ENCODE measurements at regions not wholly inside any gene's neighbourhood (a gene's known extent, or its start where the extent isn't known, plus 50 kb on each side); places are given as distances from the start of the nearest gene placed in this dataset.

DNA sequence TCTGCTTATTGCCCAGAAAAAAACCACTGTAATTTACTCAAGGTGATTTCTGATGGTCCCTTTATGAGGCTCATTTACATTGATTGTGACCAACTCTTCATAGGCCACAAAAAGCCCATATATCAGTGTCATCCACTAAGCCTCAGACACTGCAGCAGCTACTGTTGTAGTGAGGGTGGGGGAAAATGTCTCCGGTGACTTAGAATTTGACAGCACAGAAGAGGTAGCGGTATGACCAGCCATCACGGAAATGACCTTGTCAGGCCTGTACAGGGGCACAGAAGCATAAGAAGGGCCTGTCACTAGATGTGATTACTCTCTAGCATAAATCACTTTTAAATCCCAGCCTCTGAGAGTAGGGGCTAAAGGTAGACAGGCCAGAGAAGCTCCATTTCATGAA, 190.3 kb downstream of the PAX3 start:
- no peaks in the 10 kb centered on the region for H3K9me3 ChIP-seq
- no peaks in the 10 kb centered on the region for H3K27me3 ChIP-seq
- H3K36me3 ChIP-seq = no peaks in the 10 kb centered on the region
- intact Hi-C loops (cut with DNase I) = no loop called here
- DNase-seq = no peak
- no peak overlapping the region for H3K27ac ChIP-seq
- 66 to 67% methylated on average over 3 of the region's 3 CpGs for WGBS, 2 donors
- H3K4me3 ChIP-seq = no peak overlapping the region
- TF ChIP-seq POLR2A (IDR thresholded peaks at IDR 0.05) = no peak
- TF ChIP-seq, protein P1, sequence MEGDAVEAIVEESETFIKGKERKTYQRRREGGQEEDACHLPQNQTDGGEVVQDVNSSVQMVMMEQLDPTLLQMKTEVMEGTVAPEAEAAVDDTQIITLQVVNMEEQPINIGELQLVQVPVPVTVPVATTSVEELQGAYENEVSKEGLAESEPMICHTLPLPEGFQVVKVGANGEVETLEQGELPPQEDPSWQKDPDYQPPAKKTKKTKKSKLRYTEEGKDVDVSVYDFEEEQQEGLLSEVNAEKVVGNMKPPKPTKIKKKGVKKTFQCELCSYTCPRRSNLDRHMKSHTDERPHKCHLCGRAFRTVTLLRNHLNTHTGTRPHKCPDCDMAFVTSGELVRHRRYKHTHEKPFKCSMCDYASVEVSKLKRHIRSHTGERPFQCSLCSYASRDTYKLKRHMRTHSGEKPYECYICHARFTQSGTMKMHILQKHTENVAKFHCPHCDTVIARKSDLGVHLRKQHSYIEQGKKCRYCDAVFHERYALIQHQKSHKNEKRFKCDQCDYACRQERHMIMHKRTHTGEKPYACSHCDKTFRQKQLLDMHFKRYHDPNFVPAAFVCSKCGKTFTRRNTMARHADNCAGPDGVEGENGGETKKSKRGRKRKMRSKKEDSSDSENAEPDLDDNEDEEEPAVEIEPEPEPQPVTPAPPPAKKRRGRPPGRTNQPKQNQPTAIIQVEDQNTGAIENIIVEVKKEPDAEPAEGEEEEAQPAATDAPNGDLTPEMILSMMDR (IDR thresholded peaks at IDR 0.05) = no peak
- no peaks in the 10 kb centered on the region for H3K4me1 ChIP-seq

DNA sequence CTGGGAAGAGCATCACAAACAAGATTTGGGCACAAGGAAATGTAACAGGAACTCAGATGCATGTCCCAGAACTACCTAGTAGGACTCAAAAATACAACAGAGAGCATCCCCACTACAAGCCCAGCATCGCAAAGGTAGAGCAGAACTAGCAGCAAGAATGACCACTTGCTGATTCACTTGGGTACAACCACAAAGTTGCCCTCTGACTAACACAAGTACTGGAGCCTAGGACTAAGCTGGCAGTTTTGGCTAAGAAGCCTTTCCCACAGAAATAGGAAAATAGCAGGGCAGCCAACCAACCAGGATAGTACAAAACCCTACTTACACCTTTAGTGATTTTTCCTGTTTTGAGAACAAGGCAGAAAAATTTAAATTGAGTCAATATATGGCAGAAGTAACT, 193.8 kb downstream of the PAX3 start:
- Histone ChIP-seq H3K27me3 (no peaks in the 10 kb centered on the region), H3K36me3 (no peaks in the 10 kb centered on the region), H3K4me1 (no peaks in the 10 kb centered on the region), H3K27ac (no peak overlapping the region), H3K9me3 (no peaks in the 10 kb centered on the region), H3K4me3 (no peak overlapping the region)
- WGBS, 2 donors = 67 to 80% methylated on average over 1 of the region's 1 CpG
- no peak for TF ChIP-seq POLR2A (IDR thresholded peaks at IDR 0.05)
- TF ChIP-seq, protein P1 (IDR thresholded peaks at IDR 0.05) = no peak
- intact Hi-C loops (cut with DNase I) = no loop called here
- DNase-seq = no peak

DNA sequence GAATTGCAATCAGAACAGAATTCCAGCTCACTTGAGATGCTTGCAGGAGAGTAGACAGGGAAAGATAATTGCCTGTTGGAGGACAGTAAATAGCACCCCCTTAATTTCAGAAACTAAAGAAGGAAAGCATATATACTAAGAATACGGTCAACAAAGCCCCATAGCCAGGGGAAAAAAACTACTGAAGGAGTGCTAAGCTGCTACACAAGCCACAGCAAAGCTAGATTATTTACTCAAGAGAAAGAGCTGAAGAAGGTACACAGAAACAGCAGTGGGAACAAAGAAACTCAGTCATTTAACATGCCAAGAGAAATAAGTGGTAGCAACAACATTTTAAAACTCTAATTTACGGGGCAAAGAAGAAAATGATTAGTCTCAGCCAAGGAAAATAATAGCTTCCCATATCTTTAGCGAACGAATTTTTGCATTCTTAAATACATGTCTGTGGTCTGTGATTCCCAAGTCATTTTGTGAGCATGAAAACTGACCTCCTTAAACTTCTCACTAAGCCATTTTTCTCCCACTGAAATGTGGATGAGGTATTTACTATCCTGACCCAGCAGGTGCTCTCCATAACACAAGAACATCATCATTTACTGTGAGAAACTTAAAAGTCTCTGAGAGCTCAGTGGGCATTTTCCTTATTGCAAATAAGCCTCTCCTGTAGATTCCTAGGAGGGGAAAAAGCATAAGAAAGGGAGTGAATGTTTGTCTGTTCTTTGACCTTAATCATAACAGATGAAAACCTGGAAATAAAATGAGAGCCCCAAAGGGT, 196.0 kb downstream of the PAX3 start:
- Histone ChIP-seq H3K27ac (no peak overlapping the region), H3K9me3 (no peaks in the 10 kb centered on the region), H3K4me3 (no peak overlapping the region), H3K27me3 (peaks cover 0 to 3% (median 0%) of the 10 kb centered on the region in 4 donors), H3K36me3 (no peaks in the 10 kb centered on the region), H3K4me1 (no peaks in the 10 kb centered on the region)
- DNase-seq = no peak
- WGBS, 2 donors = 17 to 28% methylated on average over 4 of the region's 4 CpGs
- no peak for TF ChIP-seq POLR2A (IDR thresholded peaks at IDR 0.05)
- TF ChIP-seq, protein P1 (IDR thresholded peaks at IDR 0.05) = no peak
- intact Hi-C loops (cut with DNase I) = no loop called here

DNA sequence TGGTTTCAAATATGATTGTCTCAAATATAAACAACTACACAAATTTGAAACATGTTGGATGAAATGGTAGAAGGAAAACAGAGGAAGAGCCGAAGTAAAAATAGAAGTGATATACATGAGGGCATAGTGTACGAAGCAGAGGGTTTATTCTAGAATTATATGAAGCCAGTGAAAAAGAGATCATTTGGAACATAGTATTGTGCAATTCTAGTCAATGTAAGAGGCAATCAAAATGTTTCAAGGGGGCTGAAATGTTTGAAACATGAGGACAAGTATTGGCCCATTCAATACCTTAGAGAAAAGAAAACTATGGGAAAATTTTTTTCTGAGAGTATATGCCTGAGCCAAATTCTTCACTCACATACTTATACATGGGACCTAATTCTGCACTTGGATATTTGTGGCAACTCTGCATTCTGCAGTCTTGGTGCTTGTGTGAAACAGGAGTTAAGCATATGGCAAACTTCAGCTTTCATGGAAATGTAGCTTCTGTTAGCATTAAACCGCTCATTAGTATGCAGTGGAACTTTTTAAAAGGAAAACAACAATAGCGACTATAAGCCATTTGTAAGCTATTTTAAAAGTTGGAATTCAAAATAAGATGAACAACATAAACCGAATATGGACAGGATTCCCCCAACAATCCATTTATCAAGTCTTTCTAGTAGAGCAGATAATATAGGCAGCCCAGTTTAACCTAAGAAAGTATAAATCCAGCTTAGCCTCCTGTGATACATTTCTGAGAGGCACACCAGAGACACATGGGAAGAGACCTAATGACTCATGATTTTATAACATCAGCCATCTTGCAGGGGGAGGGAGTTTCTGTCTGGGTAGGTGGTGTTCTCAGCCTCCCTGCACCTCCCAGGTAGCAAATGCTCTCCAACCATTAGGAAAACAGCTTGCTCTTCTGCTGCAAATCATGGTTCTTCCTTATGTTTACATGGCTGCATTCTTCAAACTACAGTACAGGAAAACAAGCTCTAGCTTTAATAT, 197.8 kb downstream of the PAX3 start:
- Histone ChIP-seq H3K36me3 (no peaks in the 10 kb centered on the region), H3K27me3 (peaks cover 0 to 3% (median 0%) of the 10 kb centered on the region in 4 donors), H3K4me3 (no peak overlapping the region), H3K27ac (no peak overlapping the region), H3K9me3 (no peaks in the 10 kb centered on the region), H3K4me1 (no peaks in the 10 kb centered on the region)
- 56 to 64% methylated on average over 5 of the region's 5 CpGs for WGBS, 2 donors
- TF ChIP-seq POLR2A (IDR thresholded peaks at IDR 0.05) = no peak
- TF ChIP-seq, protein P1 (IDR thresholded peaks at IDR 0.05) = no peak
- no peak for DNase-seq
- intact Hi-C loops (cut with DNase I) = no loop called here

DNA sequence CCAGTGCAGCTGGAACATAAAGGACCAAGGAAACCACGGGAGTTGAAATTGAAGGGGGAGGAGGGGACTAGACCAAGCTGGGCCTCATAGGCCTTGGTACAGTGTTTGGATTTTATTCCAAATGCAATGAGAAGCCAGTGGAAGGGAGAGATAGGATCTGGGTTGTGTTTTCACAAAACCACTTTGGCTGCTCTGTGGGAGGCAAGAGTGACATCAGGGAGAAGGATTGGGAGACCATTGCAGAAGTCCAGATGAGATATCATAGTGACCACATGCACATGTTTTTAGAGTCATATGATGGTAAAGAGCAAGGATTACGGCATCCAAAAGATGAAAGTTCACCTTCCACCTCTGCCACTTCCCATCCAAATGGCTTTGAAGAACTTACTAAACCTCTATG, 210.2 kb downstream of the PAX3 start:
- no peak for DNase-seq
- WGBS, 2 donors = 61% methylated on average over 2 of the region's 2 CpGs
- Histone ChIP-seq H3K4me1 (no peaks in the 10 kb centered on the region), H3K4me3 (no peak overlapping the region), H3K9me3 (no peaks in the 10 kb centered on the region), H3K27me3 (no peaks in the 10 kb centered on the region), H3K27ac (no peak overlapping the region), H3K36me3 (no peaks in the 10 kb centered on the region)
- TF ChIP-seq, protein P1 (IDR thresholded peaks at IDR 0.05) = no peak
- intact Hi-C loops (cut with DNase I) = no loop called here
